AG09319 (cell line): ENCODE measurements at regions not wholly inside any gene's neighbourhood (a gene's known extent, or its start where the extent isn't known, plus 50 kb on each side); places are given as distances from the start of the nearest gene placed in this dataset.

Source experiments
- DNase-seq: peaks from one replicate; pipeline ENCODE4 v3.0.0-alpha.2; 2010; ENCODE audit warnings: low read depth; ENCODE audit errors: extremely low read depth
- TF ChIP-seq, protein P1 (sequence below): IDR thresholded peaks from 2 replicates; pipeline ENCODE4 v1.5.1; 2011; ENCODE audit warnings: low read depth, mild to moderate bottlenecking, inconsistent platforms, low read length, moderate library complexity

DNA sequence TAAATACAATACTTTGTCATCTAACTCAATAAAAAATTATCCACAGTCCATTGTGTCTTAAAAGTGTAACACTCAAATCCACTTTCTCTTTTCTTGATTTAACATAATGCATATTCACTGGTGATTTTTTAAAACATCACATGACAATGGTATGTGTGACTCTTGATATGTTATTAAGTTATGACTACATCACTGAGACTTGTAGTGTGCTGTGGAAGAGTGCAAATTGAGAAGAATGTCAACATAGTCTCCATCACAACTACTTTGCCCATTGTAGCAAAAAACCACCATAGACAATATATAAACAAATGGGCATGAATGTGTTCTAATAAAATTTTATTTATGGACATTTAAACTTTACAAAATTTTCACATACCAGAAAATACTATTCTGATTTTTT, 380.7 kb upstream of the PMFBP1 start:
- TF ChIP-seq, protein P1, sequence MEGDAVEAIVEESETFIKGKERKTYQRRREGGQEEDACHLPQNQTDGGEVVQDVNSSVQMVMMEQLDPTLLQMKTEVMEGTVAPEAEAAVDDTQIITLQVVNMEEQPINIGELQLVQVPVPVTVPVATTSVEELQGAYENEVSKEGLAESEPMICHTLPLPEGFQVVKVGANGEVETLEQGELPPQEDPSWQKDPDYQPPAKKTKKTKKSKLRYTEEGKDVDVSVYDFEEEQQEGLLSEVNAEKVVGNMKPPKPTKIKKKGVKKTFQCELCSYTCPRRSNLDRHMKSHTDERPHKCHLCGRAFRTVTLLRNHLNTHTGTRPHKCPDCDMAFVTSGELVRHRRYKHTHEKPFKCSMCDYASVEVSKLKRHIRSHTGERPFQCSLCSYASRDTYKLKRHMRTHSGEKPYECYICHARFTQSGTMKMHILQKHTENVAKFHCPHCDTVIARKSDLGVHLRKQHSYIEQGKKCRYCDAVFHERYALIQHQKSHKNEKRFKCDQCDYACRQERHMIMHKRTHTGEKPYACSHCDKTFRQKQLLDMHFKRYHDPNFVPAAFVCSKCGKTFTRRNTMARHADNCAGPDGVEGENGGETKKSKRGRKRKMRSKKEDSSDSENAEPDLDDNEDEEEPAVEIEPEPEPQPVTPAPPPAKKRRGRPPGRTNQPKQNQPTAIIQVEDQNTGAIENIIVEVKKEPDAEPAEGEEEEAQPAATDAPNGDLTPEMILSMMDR = no peak
- no peak for DNase-seq

GRCh38 chr16:72551649-72552048, 379.7 kb upstream of the PMFBP1 start:
- DNase-seq = no peak
- TF ChIP-seq, protein P1 = no peak

DNA sequence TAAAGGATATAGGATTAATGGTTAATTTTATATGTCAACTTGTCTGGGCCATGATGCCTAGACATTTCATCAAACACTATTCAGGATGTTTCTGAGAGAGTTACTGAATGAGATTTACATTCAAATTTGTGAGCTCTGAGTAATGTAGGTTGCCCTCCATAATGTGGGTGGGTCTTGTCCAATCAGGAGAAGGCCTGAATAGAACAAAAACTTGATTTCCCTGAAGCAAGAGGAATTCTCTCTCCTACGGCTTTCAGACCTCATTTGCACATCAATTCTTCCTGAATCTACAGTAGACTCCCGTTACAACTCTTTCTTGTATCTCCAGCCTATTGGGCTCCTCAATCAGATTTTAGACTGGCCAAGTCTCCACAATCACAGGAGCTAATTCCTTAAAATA, 377.9 kb upstream of the PMFBP1 start:
- no peak for DNase-seq
- TF ChIP-seq, protein P1 = no peak

GRCh38 chr16:72542102-72542501, 370.1 kb upstream of the PMFBP1 start:
- no peak for DNase-seq
- TF ChIP-seq, protein P1 = no peak

- TF ChIP-seq, protein P1 = no peak
Measured at GRCh38 chr16:72537664-72538063, 365.7 kb upstream of the PMFBP1 start.

DNA sequence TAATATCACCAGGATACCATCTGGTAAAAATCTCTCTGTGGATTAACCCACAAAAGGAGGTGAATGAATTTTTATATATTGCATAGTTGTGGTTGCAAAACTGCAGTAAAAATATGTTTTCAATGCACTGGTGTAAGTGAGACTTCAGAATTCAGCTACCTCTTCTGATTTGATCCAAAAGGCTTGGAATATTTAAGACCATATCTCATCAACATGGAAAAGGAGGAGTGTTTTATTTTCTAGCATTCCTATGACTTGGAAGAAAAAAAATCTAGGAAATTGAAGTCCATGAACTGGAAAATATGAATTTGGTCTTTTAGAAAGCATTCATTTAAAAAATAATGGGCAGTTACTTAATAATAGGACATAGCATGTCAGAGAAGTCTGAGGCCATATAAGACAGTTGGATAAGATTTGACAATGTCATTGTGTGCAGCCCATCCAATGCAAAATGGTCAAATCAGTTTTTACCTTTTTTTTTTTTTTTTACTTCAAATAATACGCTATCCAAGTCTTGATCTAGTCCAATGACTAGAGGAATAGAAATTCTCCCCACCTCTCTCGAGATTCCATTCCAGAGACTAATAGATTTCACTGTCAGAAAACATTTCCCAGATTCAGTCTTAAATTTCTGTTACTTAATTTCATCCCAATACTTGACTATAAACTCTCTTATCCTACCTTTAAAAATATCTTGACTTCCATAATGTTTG, 364.9 kb upstream of the PMFBP1 start:
- TF ChIP-seq, protein P1 = no peak
- DNase-seq = peak; percentile 28

More at GRCh38 chr16:72537664-72538063, 365.7 kb upstream of the PMFBP1 start:
- DNase-seq = no peak

DNA sequence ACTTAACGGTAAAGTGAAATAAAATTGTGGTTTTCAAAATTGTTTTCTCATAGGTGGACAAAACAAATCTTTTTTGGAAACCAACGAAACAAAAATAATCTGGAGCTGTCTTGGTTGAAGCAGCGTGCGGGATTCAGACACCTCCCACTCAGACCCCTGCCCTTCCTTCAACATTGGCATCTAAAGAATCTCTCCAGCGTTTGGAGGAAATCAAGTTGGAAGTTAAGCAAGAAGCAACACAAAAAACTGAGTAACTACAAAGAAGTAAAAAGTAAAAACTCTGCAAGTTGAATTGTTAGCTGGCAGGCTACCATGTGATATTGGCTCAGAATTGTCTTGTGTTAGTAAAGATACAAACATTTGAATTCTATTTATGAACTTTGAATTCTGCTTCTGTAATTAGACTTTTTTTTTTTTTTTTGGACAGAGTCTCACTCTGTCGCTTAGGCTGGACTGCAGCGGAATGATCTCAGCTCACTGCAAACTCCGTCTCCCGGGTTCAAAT, 361.0 kb upstream of the PMFBP1 start:
- TF ChIP-seq, protein P1 = no peak
- DNase-seq = no peak
